Gastroesophageal sphincter (tissue), 4 donors: ENCODE measurements at regions not wholly inside any gene's neighbourhood (a gene's known extent, or its start where the extent isn't known, plus 50 kb on each side); places are given as distances from the start of the nearest gene placed in this dataset.

Experiments used
- ATAC-seq: fragments of 150-250 bp; one replicate; pipeline ENCODE4 v1.9.1; 2016; ENCODE audit warnings: mild to moderate bottlenecking, moderate library complexity
- H3K27ac ChIP-seq, 4 donors: fragments of 200-600 bp; sonication (generic) in 3 of 4; 1 replicate in 3 of 4; 2 replicates in 1 of 4; pipeline ENCODE4 v1.5.1; 2016 to 2019
- H3K27me3 ChIP-seq: fragments of 200-600 bp; sonication (generic); one replicate; pipeline ENCODE4 v1.5.1; 2019
- H3K36me3 ChIP-seq, 2 donors: fragments of 200-600 bp; sonication (generic); one replicate each; pipeline ENCODE4 v1.5.1; 2019; ENCODE audit warnings: control low read depth in 1 of 2
- H3K4me1 ChIP-seq, 3 donors: fragments of 200-600 bp; sonication (generic); 1 replicate in 2 of 3; 2 replicates in 1 of 3; pipeline ENCODE4 v1.5.1; 2016 to 2019; ENCODE audit warnings: control low read depth in 2 of 3
- H3K4me3 ChIP-seq, 2 donors: fragments of 200-600 bp; sonication (generic); one replicate each; pipeline ENCODE4 v1.5.1; 2019; ENCODE audit warnings: mild to moderate bottlenecking in 1 of 2, moderate library complexity in 1 of 2
- H3K9me3 ChIP-seq, 3 donors: fragments of 200-600 bp; sonication (generic); one replicate each; pipeline ENCODE4 v1.5.1; 2017 to 2019; ENCODE audit warnings: control low read depth in 2 of 3
- CTCF ChIP-seq, 4 experiments: fragments of 200-600 bp in 2 of 4; fragments of 450-650 bp in 2 of 4; sonication (generic) in 1 of 4; IDR thresholded peaks; one replicate each; pipeline ENCODE4 v1.5.1; 2017 to 2019; ENCODE audit warnings: antibody characterized with exemption in 4 of 4, mild to moderate bottlenecking in 2 of 4, moderate library complexity in 2 of 4
- EP300 ChIP-seq: sonication (generic); formaldehyde crosslinking; IDR thresholded peaks from one replicate; pipeline ENCODE4 v1.6.1; 2017; ENCODE audit warnings: antibody characterized with exemption, mild to moderate bottlenecking
- POLR2A ChIP-seq, 2 donors: fragments of 450-650 bp; IDR thresholded peaks; one replicate each; pipeline ENCODE4 v1.6.1; 2017; ENCODE audit warnings: antibody characterized with exemption in 2 of 2, mild to moderate bottlenecking in 2 of 2, moderate library complexity in 1 of 2
- POLR2AphosphoS5 ChIP-seq: sonication (generic); formaldehyde crosslinking; IDR thresholded peaks from one replicate; pipeline ENCODE4 v1.6.1; 2017; ENCODE audit warnings: antibody characterized with exemption
- WGBS, 2 donors: methylation state at CpG; one replicate each; pipeline ENCODE4 v1.1.5; 2018; ENCODE audit warnings: low coverage in 1 of 2; 5-methylcytosine and 5-hydroxymethylcytosine counted together

- ATAC-seq, result no peak
- H3K4me1 ChIP-seq, result no peaks in the 10 kb centered on the region
- whole genome bisulfite sequencing, 2 donors, result 20 to 25% methylated on average over 1 of the region's 1 CpG
- no peaks in the 10 kb centered on the region for H3K9me3 ChIP-seq
- no peak overlapping the region for H3K27ac ChIP-seq
- no peak overlapping the region for H3K4me3 ChIP-seq
- no peak for TF ChIP-seq EP300
- no peak for TF ChIP-seq POLR2A (IDR thresholded peaks at IDR 0.05)
- TF ChIP-seq CTCF (IDR thresholded peaks at IDR 0.05), result no peak
- TF ChIP-seq POLR2AphosphoS5, result no peak
- H3K36me3 ChIP-seq, result no peaks in the 10 kb centered on the region
- no peaks in the 10 kb centered on the region for H3K27me3 ChIP-seq
Observed at GRCh38 chr12:81863406-81863805, 104.3 kb upstream of the PPFIA2 start.

GRCh38 chr12:81859521-81859920, 100.4 kb upstream of the PPFIA2 start:
- no peak for ATAC-seq
- no peaks in the 10 kb centered on the region for H3K27me3 ChIP-seq
- H3K36me3 ChIP-seq, result no peaks in the 10 kb centered on the region
- H3K27ac ChIP-seq, result no peak overlapping the region
- H3K4me3 ChIP-seq, result no peak overlapping the region
- no peaks in the 10 kb centered on the region for H3K4me1 ChIP-seq
- H3K9me3 ChIP-seq, result no peaks in the 10 kb centered on the region
- TF ChIP-seq POLR2AphosphoS5, result no peak
- no peak for TF ChIP-seq CTCF (IDR thresholded peaks at IDR 0.05)
- no peak for TF ChIP-seq EP300
- TF ChIP-seq POLR2A (IDR thresholded peaks at IDR 0.05), result no peak
- WGBS, 2 donors, result 34 to 51% methylated on average over 3 of the region's 3 CpGs

GRCh38 chr12:81843599-81843998, 84.4 kb upstream of the PPFIA2 start:
- Histone ChIP-seq H3K4me3 (no peak overlapping the region), H3K27ac (no peak overlapping the region), H3K9me3 (no peaks in the 10 kb centered on the region), H3K4me1 (no peaks in the 10 kb centered on the region), H3K36me3 (no peaks in the 10 kb centered on the region), H3K27me3 (no peaks in the 10 kb centered on the region)
- ATAC-seq, result no peak
- TF ChIP-seq EP300 (no peak), POLR2AphosphoS5 (no peak), CTCF (IDR thresholded peaks at IDR 0.05) (no peak), POLR2A (IDR thresholded peaks at IDR 0.05) (no peak)

GRCh38 chr12:81835783-81836182, 76.6 kb upstream of the PPFIA2 start:
- TF ChIP-seq CTCF (IDR thresholded peaks at IDR 0.05), result no peak
- TF ChIP-seq EP300, result no peak
- no peak for TF ChIP-seq POLR2A (IDR thresholded peaks at IDR 0.05)
- no peak for TF ChIP-seq POLR2AphosphoS5
- WGBS, 2 donors, result 53 to 91% methylated on average over 3 of the region's 3 CpGs
- Histone ChIP-seq H3K4me3 (no peak overlapping the region), H3K36me3 (no peaks in the 10 kb centered on the region), H3K27me3 (no peaks in the 10 kb centered on the region), H3K9me3 (no peaks in the 10 kb centered on the region), H3K27ac (no peak overlapping the region), H3K4me1 (no peaks in the 10 kb centered on the region)
- ATAC-seq, result no peak

GRCh38 chr12:81819991-81820633, 61.0 kb upstream of the PPFIA2 start:
- Histone ChIP-seq H3K4me3 (no peak overlapping the region), H3K9me3 (no peaks in the 10 kb centered on the region), H3K27me3 (no peaks in the 10 kb centered on the region), H3K27ac (no peak overlapping the region), H3K36me3 (no peaks in the 10 kb centered on the region), H3K4me1 (no peaks in the 10 kb centered on the region)
- no peak for TF ChIP-seq POLR2AphosphoS5
- ATAC-seq, result no peak
